Effector CD8-positive, alpha-beta T cell (primary cell): ENCODE measurements at regions not wholly inside any gene's neighbourhood (a gene's known extent, or its start where the extent isn't known, plus 50 kb on each side); places are given as distances from the start of the nearest gene placed in this dataset.
"Not testable (repeated sequence)": the region's sequence is repeated elsewhere in the genome, so short reads cannot be mapped to it uniquely, and the experiment has no call there.

ENCODE experiments used
- DNase-seq: peaks from one replicate; lab custom pipeline; 2025; lab: John Stamatoyannopoulos, UW

DNA sequence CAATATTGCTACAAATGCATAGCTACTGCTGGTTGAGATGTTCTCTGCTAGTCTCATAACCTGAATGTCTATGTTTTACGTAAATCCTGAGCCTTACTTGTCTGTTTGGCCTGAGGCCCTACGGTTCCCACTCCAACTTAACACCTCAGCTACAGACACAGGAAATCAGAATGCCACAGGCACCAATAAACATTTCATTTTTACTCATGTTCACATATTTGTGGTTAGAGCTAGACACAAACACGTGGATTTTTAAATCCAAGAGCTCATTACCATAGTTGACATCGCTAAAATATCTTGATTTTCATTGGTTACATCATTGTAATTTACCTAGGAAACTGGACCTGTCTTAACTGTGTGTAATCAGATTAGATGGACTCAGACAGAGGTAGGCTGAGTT is 263.8 kb upstream of the CDH19 start:
- no peak for DNase-seq

DNA sequence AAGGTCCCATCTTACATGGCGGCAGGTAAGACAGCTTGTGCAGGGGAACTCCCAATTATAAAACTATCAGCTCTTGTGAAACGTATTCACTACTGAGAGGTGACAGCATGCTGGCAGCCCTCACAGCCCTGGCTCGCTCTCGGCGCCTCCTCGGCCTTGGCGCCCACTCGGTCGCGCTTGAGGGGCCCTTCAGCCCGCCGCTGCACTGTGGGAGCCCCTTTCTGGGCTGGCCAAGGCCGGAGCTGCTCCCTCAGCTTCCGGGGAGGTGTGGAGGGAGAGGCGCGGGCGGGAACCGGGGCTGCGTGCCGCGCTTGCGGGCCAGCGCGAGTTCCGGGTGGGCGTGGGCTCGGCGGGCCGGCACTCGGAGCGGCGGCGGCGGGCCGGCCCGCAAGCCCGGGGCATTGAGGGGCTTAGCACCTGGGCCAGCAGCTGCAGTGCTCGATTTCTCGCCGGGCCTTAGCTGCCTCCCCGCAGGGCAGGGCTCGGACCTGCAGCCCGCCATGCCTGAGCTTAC is 262.6 kb upstream of the CDH19 start:
- DNase-seq: not testable (repeated sequence)

DNA sequence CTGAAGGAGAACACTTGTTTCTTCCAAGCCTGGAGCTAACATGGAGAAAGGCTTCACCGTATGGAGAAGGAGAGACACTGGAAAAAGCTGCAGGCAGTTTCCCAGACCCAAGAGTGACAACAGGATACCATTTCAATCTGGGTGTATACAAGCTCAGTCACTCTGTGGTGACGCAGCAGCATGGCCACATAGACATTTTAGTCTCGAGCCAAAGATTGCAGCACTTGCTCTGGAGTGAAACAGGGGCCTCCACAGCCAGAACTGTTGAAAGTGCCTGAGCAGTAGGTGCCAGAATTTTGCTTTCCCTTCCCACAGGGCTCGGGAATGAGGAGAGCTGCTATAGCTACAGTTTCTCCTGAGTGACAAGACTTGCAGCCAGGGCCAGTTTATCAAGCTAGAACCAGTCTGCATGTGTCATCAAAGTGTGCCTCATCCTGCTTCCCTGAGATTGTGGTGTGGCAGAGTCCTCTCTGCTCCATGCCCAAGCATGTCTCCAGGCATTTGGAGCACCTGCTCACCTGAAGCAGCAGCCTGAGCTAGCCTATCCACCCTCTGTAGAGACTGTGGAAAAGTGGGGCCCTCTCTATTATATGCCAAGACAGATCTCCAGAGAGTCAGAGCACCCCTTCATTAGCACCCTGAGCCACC is 234.6 kb upstream of the CDH19 start:
- DNase-seq: no peak

DNA sequence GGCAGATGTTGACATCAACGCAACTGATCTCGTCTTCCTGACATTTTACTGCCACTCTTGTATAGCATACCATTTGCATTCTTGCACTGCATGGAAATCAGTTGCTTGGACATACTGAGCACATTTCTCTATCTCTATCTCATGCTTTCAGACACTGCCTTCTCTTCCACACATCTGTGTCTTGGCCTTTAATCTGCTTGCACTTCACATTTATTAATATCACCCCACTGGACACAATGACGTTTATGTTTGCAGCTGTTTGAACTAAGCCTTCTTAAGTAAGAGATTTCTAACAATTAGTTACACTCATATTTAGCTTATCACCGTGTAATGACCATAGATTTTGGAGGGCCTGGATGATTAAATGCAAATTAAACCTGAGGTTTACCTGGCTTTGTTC is 229.8 kb upstream of the CDH19 start:
- no peak for DNase-seq

DNA sequence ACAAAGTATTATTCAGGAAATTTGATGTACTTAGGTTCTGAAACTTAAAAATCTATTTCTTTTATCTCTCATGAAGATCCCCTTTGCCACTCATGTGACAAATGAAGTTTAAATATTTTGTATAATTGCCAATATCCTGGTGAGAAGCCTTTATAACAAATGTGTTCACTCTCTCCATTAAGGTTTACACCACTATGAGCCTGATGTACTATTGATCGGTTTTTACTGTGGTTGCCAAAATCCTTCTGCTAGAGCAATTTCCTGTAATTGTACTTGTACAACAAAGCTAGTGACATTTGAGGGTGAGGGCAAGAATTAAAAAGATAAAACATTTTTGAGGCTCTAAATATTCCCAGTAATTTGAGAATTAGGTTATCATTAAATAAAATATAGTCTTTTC is 222.3 kb upstream of the CDH19 start:
- no peak for DNase-seq

DNA sequence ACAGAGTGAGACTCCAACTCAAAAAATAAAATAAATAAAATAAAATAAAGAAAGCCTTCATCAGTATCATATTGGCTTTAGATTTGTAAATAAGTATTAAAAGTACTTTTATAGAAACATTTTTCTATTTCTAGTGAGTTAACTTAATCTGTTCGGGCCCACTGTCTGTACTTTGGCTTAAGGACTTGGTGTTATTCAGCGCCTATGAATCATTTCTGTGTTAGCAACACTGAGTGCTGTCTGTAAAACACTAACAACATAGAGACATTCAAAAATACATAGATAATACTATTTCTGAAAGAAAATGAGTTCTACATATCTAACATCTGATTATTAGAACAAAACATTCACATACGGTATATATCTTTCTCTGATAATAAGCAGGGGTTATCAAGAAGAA is 221.5 kb upstream of the CDH19 start:
- DNase-seq: no peak

DNA sequence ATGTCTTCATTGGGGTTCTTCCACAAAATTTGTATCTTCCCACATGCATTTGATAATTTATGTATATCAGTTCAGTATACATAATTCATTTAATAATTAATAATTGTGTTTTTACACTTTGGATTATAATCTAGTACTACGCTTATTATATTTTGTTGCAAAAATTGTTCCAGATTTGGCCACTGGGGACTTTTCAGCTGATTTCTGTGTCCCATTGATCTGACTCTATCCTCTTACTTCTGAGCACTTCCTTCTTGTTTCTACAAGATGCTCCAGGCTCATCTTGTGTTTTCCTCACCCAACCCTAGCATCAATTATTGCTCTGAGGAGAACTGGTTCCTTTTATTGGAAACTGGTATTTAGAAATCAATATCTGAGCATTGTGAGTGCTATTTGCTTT is 215.3 kb upstream of the CDH19 start:
- no peak for DNase-seq

DNA sequence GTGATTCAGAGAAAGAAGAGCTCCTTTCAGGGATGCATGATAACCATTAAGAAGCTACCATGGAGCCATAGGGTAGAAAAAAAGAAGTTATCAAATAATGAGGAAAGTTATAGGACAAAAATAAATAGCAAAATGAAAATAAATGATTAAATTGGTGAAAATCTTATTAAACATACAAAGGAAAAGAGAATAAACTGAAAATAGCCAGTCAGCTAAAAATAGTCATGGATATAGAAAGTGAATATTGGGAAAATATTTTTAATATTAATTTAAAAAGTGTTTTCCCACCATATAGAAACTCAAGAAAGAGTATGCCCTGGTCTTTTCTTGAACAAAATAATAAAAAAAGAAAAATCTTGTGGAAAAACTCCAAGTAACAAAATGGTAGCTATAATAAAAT is 209.2 kb upstream of the CDH19 start:
- DNase-seq: no peak

DNA sequence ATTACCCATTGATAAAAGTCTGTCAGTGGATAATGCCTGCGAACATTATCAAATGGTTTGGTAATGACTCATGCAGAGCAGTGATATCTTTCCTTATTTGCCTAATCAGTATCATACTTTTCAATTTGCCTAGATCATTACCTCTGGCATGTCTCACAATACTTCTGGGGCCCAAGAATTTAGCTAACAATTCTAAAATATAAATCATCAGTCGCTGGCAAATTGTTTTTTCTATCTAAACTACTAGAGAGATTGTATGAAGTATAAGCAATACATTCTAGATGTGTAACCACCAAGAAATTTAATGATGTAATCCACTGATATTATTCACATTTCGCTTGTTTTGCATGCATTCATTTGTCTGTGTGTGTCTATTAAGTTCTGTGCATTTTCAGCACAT is 191.2 kb upstream of the CDH19 start:
- DNase-seq: no peak

DNA sequence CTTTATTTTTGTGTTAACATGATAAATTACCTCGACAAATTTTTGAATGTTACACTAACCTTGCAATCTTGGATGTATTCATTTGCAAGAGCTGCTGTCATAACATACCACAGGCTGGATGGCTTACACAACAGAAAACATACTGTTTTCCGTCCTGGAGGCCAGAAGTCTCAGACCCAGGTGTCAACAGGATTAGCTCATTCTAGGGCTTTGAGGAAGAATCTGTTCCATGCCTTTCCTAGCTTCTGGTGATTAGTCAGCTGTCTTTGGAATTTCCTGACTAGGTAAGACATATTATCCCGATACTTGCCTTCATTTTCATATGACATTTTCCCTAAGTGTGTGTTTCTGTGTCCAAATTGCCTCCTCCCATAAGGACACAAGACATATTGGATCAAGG is 188.6 kb upstream of the CDH19 start:
- DNase-seq: no peak

DNA sequence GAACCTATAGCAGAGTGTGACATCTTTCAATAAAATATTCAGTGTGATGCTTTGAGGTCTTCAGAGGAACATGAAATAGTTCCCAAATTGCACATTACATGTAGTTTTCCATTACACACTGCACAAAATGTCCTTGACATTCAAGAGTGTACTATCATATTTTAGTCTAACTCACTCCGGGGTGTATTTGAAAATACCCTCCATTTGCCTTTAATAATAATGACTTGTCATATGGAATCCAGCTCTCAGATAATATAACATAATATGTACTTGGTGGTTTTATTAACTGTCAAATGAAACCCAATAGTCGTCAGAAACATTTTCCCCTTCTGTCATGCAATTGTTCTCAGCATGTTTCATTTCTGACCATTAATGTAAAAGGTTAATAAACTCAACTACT is 176.7 kb upstream of the CDH19 start:
- DNase-seq: no peak

DNA sequence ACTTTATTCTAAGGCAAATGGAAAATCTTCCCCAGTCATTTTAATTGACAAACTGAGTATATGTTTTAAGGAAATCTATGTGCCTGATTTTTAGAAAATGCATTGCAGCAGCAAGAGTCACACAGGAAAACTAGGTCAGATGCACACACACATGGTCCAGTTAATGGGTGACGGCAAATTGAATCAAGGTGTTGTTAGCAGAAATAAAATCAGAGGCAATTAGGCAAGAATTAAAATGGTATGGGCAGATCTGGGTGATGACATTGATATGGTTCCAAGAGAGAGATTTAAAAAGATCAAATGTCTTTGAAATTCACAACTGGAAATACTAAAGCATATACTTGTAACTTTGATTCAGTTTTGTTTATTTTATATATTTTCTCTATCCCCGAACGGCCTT is 174.2 kb upstream of the CDH19 start:
- DNase-seq: no peak

DNA sequence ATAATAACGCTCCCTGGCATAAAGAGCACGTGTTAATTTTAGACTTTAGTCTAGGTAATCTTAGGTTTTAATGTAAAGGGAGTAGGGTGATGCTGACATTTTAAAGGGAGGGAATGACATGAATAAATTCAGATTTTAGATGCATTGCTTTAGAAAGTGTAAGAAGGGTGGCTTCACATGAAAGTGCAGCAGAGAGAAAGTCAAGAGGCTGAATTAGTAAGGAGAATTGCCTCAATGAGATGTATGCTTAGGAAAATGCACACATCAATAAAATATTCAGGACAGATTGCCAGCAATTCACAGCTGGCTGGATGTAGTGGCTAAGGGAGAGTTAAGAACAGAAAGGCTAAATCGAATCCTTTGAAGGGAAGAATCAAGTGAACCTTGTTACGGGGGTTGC is 165.5 kb upstream of the CDH19 start:
- no peak for DNase-seq

DNA sequence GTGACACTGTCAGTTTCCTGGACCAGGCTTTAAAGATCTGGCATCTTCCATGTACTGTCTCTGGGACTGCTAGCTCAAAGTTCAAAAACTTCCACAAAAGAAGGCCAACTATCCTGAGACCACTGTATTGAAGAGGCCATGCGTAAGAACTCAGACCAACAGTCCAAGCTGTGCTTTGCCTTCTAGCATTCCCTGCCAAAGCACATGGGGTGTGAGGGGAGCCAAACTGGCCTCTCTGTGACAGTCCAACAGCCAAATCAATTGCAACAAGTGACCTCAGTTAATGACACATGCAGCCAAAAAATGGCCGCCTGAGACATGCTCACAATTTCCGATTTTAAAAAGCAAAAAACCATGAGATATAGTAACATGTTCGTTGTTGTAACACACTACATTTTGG is 160.3 kb upstream of the CDH19 start:
- no peak for DNase-seq

DNA sequence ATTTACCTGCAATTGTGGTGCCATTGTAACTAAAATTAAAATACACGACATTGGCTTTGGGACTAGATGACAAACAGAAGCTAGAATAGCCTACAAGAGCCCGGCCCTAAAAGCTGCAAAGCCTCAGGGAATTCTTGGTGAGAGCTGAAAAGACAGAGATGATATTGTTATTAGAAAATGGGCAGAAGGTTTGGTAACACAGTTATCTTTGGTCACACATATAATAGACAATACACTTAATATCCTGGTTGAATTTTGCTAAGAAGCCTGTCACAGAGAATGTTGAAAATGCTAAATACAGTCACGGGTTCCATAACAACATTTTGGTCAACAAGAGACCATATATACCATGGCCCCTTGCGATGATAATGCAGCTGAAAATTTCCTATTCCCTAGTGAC is 157.3 kb upstream of the CDH19 start:
- DNase-seq: no peak

DNA sequence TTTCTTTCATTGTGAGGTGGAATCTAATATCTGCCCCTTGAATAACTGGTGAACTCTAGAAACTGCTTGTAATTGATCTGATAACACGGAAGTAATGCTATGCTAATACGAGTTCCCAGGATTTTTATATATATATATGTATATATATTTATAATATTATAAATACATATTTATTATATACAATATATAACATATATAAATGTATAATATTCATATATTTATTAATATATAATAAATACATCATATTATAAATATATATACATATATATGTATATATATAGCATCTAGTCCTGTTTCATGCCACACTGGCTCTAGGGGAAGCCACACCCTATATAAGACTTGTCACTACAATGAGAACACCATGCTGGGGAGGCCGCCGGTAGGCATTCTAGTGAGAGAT is 156.7 kb upstream of the CDH19 start:
- no peak for DNase-seq

DNA sequence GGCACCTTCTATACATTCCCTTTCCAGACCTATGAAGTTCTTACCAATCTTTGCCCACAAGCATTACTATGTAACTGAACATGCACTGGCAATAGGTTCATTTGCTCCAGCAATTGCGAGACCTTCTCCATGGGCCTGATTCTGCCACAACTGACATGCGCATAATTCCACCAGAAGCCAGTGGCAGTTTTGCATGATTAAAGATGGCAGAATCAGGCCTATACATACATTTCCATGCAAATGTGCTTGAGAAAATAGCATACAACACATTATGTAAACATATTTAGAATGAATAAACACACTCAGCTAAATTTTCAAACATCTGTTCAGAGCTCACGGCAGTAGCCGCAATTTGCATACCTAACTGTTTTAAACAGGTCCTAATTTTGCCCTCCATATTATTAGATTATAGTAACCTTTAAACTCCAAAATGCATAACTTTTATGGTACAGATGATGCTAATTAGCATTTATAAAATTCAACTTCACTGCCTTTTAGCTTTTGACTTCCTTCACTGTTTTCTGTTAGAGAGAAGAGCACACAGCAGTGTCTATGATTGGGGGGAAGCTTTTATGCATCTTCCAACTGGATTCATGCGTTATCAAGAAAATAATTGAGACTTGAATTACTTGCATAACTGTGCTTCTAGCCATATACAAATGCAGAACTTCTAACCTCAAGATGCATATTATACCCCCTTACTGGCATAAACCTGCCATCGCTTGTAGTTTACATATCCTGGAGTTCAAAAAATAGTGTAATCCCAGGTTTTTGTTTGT is 155.3 kb upstream of the CDH19 start:
- no peak for DNase-seq

DNA sequence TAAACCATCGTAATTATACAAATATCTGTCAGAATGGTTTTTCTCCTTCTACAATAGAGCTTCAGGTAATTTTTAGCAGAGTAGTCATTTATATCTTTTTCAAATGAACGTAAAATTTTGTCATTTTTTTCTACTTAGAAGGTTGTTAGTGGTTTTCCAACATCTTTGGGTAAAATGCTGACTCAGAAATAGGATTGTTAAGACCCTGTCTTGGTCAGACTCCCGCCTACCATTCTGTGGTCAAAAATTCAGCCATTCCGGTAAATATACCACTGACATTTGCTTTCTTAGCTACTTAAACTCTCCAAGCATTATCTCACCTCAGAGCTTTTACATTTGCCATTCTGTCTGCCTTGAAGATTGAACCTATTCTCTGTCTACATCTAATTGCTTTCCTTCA is 154.1 kb upstream of the CDH19 start:
- no peak for DNase-seq

DNA sequence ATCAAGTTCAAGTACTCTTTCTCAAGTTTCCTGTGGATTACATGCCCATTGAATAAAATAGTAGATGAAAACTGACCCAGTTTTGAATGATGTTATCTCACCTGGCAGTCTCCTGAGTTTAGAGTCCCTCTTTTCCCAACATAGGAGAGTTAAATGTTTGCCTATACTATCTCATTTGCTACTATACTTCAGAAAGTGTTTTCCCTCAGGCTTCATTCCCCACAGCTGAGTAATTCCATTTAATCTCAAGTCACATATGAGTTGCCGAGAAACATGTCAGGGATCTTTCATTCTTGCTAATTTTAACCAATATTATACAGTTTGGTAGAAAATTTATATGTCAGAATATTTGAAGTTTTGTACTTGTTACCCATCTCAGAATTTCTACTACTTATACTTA is 150.4 kb upstream of the CDH19 start:
- DNase-seq: no peak

DNA sequence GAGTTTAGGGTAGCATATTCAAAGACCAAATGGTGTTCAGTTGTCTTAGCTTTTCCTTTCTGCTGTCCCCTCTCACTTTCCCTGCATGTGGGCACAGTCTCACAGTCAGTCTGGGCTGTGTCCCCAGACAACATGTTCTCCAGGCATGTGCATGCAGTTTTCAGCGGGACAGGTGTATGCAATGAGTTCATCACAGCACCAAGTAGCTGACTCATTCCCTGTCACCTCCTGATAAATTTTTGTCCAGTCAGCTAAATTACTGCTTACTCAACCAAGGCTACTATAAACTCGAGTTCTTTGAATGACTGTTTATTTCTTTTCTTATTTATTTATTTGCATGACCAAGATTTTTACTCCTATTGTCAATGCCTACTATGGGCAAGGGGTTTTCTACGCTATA is 148.8 kb upstream of the CDH19 start:
- no peak for DNase-seq

DNA sequence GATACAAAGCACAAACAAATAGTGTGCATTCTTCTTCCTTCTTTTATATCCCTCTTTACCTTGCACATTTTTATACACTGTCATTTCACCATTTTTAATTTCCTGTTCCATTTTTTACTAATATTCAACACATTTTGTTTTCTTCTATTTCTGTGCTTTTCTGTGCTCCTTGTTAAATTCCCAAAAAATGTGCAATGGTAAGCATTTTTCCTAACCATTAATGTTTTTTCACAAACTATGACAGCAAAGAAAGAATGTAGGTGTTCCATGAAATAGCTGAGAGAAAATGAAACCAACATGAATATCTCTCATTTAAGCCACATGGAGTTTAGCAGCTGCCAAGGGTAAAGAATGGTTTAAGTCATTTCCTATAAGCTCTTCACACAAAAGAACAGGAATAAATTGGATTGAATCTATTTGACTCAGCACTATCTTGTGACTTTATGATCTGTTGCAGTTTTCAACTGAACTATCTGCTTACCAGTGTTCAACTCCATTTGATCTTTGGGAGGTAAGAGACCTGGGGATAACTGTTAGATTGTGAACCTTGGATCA is 145.7 kb upstream of the CDH19 start:
- no peak for DNase-seq

DNA sequence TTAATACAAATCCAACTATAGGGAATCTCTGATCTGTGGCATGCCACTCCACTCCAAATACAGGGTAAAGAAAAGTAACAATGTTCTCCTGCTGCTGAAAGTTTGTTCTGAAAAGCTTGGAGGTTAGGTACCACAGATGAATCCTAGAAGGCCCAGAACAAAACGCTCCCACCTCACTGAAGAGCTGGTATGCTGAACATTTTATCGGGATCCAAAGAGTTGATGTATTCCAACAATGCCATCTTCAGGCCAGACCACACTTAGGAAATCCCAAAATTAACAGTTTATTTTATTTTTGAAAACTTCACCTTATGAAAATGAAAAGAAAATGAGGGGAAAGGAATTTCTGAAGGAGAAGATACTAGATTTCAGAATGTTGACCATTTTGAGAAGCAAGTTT is 145.1 kb upstream of the CDH19 start:
- no peak for DNase-seq

DNA sequence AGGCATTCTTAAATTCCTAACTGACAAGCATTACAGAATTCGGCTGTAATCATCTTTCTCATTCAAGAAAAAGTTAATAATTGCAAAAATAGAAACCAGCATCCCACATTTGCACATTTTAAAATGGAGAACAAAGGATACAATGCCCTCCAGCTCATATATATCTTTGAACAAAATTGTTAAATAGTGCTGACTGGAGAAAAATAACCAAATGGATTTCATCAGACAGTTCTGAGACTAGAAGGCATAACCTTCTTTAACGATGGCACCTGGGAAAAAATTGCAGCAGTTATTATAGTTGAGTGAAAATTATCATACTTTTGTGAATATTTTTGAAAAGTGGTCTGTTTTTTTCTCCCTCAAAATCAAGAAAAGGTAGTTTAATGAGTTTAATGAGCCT is 138.9 kb upstream of the CDH19 start:
- DNase-seq: no peak
